ENCODE measurements at regions not wholly inside any gene's neighbourhood (a gene's known extent, or its start where the extent isn't known, plus 50 kb on each side); places are given as distances from the start of the nearest gene placed in this dataset.

DNA sequence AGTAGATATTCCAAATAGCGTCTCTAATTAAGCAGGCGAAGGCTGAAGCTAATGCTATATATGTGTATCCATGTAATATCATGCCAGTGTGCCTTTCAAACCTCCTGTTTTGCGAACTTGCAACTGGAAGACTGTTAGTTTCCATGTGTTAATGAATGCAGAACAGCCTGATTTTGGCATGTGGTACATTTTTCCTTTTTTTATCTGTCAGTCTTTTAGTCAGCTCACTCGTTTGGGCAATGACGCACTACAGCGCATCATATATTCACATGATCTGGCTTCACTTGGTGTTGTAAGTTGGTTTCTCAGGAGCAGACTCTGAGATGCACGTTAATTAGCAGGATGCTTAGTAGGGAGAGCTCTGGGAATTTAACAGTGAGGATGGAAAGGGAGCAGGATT is 210.4 kb upstream of the CA10 start:
- Histone ChIP-seq H3K27me3 (replicated peaks; ENCODE audit: control insufficient read depth, insufficient read depth, low read length) (no peaks in the 10 kb centered on the region), H3K4me1 (no peaks in the 10 kb centered on the region), H3K9me3 (no peaks in the 10 kb centered on the region), H3K4me3 (ENCODE audit: low read depth, low read length) (no peak overlapping the region), H3K36me3 (ENCODE audit: control insufficient read depth, insufficient read depth, low read length) (no peaks in the 10 kb centered on the region)
- Mint-ChIP-seq H3K4me3 (ENCODE audit: unreplicated experiment) (no peak overlapping the region), H3K9me3 (ENCODE audit: unreplicated experiment) (no peaks in the 10 kb centered on the region), H3K27ac (ENCODE audit: unreplicated experiment) (no peak overlapping the region), H3K27me3 (ENCODE audit: insufficient read depth, unreplicated experiment) (no peaks in the 10 kb centered on the region), H3K4me1 (ENCODE audit: low read depth, unreplicated experiment) (no peaks in the 10 kb centered on the region), H3K36me3 (ENCODE audit: insufficient read depth, unreplicated experiment) (no peaks in the 10 kb centered on the region)
- ChIA-PET CTCF (no interaction called here), POLR2A (no interaction called here)
- intact Hi-C loops (cut with micrococcal nuclease; ENCODE audit: unreplicated experiment) = no loop called here
- TF ChIP-seq, protein P1, sequence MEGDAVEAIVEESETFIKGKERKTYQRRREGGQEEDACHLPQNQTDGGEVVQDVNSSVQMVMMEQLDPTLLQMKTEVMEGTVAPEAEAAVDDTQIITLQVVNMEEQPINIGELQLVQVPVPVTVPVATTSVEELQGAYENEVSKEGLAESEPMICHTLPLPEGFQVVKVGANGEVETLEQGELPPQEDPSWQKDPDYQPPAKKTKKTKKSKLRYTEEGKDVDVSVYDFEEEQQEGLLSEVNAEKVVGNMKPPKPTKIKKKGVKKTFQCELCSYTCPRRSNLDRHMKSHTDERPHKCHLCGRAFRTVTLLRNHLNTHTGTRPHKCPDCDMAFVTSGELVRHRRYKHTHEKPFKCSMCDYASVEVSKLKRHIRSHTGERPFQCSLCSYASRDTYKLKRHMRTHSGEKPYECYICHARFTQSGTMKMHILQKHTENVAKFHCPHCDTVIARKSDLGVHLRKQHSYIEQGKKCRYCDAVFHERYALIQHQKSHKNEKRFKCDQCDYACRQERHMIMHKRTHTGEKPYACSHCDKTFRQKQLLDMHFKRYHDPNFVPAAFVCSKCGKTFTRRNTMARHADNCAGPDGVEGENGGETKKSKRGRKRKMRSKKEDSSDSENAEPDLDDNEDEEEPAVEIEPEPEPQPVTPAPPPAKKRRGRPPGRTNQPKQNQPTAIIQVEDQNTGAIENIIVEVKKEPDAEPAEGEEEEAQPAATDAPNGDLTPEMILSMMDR (IDR thresholded peaks at IDR 0.05; ENCODE audit: insufficient read depth in 1 of 2, low read depth in 1 of 2, low read length in 1 of 2, severe bottlenecking in 1 of 2, unreplicated experiment in 1 of 2) = no peak
- no peak for DNase-seq
- no TSS peak for BruUV-seq (replicated peaks)

DNA sequence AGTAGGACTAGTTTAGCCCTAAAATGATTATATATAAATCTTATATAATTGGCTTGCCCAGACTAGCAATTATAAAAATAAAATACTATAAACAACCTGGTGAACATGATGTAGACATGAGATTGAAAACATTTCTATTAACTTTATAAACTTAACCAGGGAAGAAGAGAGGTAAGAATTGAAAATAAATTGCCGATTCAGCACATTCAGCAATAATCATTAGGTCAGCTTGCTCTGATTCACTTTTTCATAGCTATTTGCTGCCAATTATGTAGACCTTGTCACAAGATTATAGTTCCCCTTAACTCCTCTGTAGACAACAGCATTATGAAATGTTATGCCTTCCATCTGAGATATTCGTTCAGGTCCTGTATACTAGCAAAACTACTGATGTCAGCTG is 199.3 kb upstream of the CA10 start:
- Histone ChIP-seq H3K27me3 (replicated peaks; ENCODE audit: control insufficient read depth, insufficient read depth, low read length) (no peaks in the 10 kb centered on the region), H3K9me3 (peaks cover 26% of the 10 kb centered on the region), H3K4me3 (ENCODE audit: low read depth, low read length) (no peak overlapping the region), H3K36me3 (ENCODE audit: control insufficient read depth, insufficient read depth, low read length) (no peaks in the 10 kb centered on the region), H3K4me1 (no peaks in the 10 kb centered on the region)
- TF ChIP-seq, protein P1 (IDR thresholded peaks at IDR 0.05; ENCODE audit: insufficient read depth in 1 of 2, low read depth in 1 of 2, low read length in 1 of 2, severe bottlenecking in 1 of 2, unreplicated experiment in 1 of 2) = no peak
- POLR2A ChIA-PET = no interaction called here
- CTCF ChIA-PET = no interaction called here
- Mint-ChIP-seq H3K36me3 (ENCODE audit: insufficient read depth, unreplicated experiment) (no peaks in the 10 kb centered on the region), H3K4me3 (ENCODE audit: unreplicated experiment) (no peak overlapping the region), H3K27ac (ENCODE audit: unreplicated experiment) (no peak overlapping the region), H3K27me3 (ENCODE audit: insufficient read depth, unreplicated experiment) (no peaks in the 10 kb centered on the region), H3K9me3 (ENCODE audit: unreplicated experiment) (peaks cover 15% of the 10 kb centered on the region), H3K4me1 (ENCODE audit: low read depth, unreplicated experiment) (no peaks in the 10 kb centered on the region)
- DNase-seq = no peak
- BruUV-seq (replicated peaks) = no TSS peak
- intact Hi-C loops (cut with micrococcal nuclease; ENCODE audit: unreplicated experiment) = no loop called here

DNA sequence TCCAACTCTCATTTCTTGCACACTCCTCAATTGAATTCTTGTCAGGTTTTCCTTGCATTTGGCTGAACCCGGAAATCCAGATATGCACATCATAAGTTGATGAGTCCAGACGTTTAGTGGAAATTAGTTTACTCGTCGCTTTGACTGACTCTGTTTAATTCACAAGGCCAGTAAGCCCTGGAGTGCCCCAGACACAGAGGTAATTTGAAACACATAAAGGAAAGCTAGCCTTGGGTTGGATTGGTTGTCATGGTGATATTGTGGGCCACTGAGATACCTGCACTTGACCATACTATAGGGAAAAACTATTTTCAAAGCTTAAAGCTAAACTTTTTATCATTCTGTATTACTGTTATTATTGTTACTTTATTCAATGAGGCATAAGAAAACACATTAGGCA is 178.3 kb upstream of the CA10 start:
- TF ChIP-seq, protein P1 (IDR thresholded peaks at IDR 0.05; ENCODE audit: insufficient read depth in 1 of 2, low read depth in 1 of 2, low read length in 1 of 2, severe bottlenecking in 1 of 2, unreplicated experiment in 1 of 2) = no peak
- POLR2A ChIA-PET = no interaction called here
- no peaks in the 10 kb centered on the region for H3K9me3 ChIP-seq
- no peaks in the 10 kb centered on the region for H3K36me3 ChIP-seq (ENCODE audit: control insufficient read depth, insufficient read depth, low read length)
- H3K27ac Mint-ChIP-seq (ENCODE audit: unreplicated experiment) = no peak overlapping the region
- no peaks in the 10 kb centered on the region for H3K27me3 ChIP-seq (replicated peaks; ENCODE audit: control insufficient read depth, insufficient read depth, low read length)
- H3K9me3 Mint-ChIP-seq (ENCODE audit: unreplicated experiment) = peaks cover 20% of the 10 kb centered on the region
- H3K4me3 Mint-ChIP-seq (ENCODE audit: unreplicated experiment) = no peak overlapping the region
- CTCF ChIA-PET = no interaction called here
- BruUV-seq (replicated peaks) = no TSS peak
- H3K36me3 Mint-ChIP-seq (ENCODE audit: insufficient read depth, unreplicated experiment) = no peaks in the 10 kb centered on the region
- intact Hi-C loops (cut with micrococcal nuclease; ENCODE audit: unreplicated experiment) = no loop called here
- H3K4me1 Mint-ChIP-seq (ENCODE audit: low read depth, unreplicated experiment) = no peaks in the 10 kb centered on the region
- no peaks in the 10 kb centered on the region for H3K4me1 ChIP-seq
- no peak for DNase-seq
- H3K27me3 Mint-ChIP-seq (ENCODE audit: insufficient read depth, unreplicated experiment) = no peaks in the 10 kb centered on the region
- H3K4me3 ChIP-seq (ENCODE audit: low read depth, low read length) = no peak overlapping the region

All from Caco-2 (cell line).